Nephron progenitor cell (in vitro differentiated cells): ENCODE measurements at regions not wholly inside any gene's neighbourhood (a gene's known extent, or its start where the extent isn't known, plus 50 kb on each side); places are given as distances from the start of the nearest gene placed in this dataset.

ENCODE experiments used
- DNase-seq: peaks from one replicate; pipeline ENCODE4 v3.0.0; 2021
- H3K27ac Mint-ChIP-seq: 2 replicates; pipeline ENCODE4 v1.8.0; 2021; ENCODE audit warnings: mild to moderate bottlenecking, moderate library complexity, mixed read lengths
- H3K27me3 Mint-ChIP-seq: 2 replicates; pipeline ENCODE4 v1.8.0; 2021; ENCODE audit warnings: mild to moderate bottlenecking, low read depth, mixed read lengths; ENCODE audit not compliant: poor library complexity
- H3K36me3 Mint-ChIP-seq: 2 replicates; pipeline ENCODE4 v1.8.0; 2021; ENCODE audit warnings: low read depth, mixed read lengths
- H3K4me1 Mint-ChIP-seq: 2 replicates; pipeline ENCODE4 v1.8.0; 2021; ENCODE audit warnings: mixed read lengths
- H3K4me3 Mint-ChIP-seq: 2 replicates; pipeline ENCODE4 v1.8.0; 2021; ENCODE audit warnings: mild to moderate bottlenecking, moderate library complexity, mixed read lengths
- H3K9me3 Mint-ChIP-seq: 2 replicates; pipeline ENCODE4 v1.8.0; 2021; ENCODE audit warnings: mild to moderate bottlenecking, moderate library complexity, mixed read lengths
- CTCF ChIP-seq: fragments of 200-600 bp; sonication (generic); IDR thresholded peaks from 2 replicates; pipeline ENCODE4 v1.5.0; 2021; ENCODE audit warnings: antibody characterized with exemption

GRCh38 chr21:35119501-35120047, 70.5 kb upstream of the RUNX1 start:
- peak; percentile 22 for DNase-seq
- Mint-ChIP-seq H3K4me3 (no peak overlapping the region), H3K27ac (no peak overlapping the region), H3K9me3 (peaks cover 27% of the 10 kb centered on the region), H3K36me3 (peaks cover 5% of the 10 kb centered on the region), H3K27me3 (peaks cover 37% of the 10 kb centered on the region), H3K4me1 (peaks cover 28% of the 10 kb centered on the region)
- TF ChIP-seq CTCF = no peak

- no peak for DNase-seq
- peaks cover 4% of the 10 kb centered on the region for H3K9me3 Mint-ChIP-seq
- no peak overlapping the region for H3K4me3 Mint-ChIP-seq
- peaks cover 28% of the 10 kb centered on the region for H3K4me1 Mint-ChIP-seq
- H3K27me3 Mint-ChIP-seq = peaks cover 37% of the 10 kb centered on the region
- no peak for TF ChIP-seq CTCF
- H3K27ac Mint-ChIP-seq = no peak overlapping the region
- no peaks in the 10 kb centered on the region for H3K36me3 Mint-ChIP-seq
Observed at GRCh38 chr21:35116777-35117176, 67.7 kb upstream of the RUNX1 start.

GRCh38 chr21:35113064-35113463, 64.0 kb upstream of the RUNX1 start:
- peaks cover 29% of the 10 kb centered on the region for H3K27me3 Mint-ChIP-seq
- no peak for DNase-seq
- no peaks in the 10 kb centered on the region for H3K36me3 Mint-ChIP-seq
- H3K9me3 Mint-ChIP-seq = no peaks in the 10 kb centered on the region
- no peak overlapping the region for H3K27ac Mint-ChIP-seq
- TF ChIP-seq CTCF = no peak
- H3K4me1 Mint-ChIP-seq = no peaks in the 10 kb centered on the region
- no peak overlapping the region for H3K4me3 Mint-ChIP-seq

DNA sequence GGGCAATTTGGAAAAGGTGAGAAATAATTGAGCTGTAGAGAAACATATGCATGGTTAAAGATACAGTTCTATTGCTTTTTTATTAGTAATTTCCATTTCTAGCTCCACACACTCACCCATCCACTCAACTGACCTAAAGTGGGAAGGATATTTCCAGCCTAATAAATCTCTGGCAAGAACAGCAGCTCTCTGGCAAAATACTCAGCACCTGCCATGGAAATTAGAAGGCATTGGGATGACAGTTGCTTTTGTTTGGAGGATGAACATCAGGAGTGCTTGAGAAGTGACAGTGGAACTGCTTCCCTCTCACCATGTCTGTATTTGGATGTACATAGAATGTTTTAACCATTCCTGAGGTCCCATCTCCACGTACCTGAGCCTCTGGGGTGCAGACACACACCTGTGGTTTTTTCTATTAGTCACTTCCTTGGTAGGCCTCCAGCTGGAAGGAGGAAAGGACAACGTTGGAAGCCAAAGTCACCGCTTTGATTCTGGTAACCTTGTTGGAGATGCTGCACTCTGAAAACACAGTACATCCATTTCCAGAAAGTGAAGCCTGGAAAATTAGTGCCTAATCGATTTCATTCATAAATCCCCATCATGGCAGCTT, 62.3 kb upstream of the RUNX1 start:
- peaks cover 20% of the 10 kb centered on the region for H3K27me3 Mint-ChIP-seq
- H3K4me1 Mint-ChIP-seq = no peaks in the 10 kb centered on the region
- H3K4me3 Mint-ChIP-seq = no peak overlapping the region
- no peaks in the 10 kb centered on the region for H3K36me3 Mint-ChIP-seq
- DNase-seq = no peak
- H3K27ac Mint-ChIP-seq = no peak overlapping the region
- H3K9me3 Mint-ChIP-seq = no peaks in the 10 kb centered on the region
- no peak for TF ChIP-seq CTCF

DNA sequence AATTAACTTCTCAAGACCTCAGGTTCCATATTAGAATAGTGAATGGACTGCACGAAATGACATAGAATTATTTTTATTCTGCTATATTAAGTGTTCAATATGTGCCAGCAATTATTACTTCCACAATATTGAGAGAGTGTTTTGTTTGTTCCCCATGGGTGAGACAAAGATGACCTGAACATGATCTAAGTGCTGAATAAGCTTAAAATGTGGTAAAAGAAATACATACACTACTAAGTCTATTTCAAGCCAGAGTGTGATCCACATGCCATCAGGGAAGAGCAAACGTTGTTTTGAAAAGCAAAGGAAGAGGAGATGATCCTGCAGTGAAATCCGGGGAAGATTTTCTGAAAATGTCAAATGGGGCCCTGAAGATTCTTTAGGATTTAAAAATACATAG, 59.8 kb upstream of the RUNX1 start:
- H3K4me1 Mint-ChIP-seq = peaks cover 5% of the 10 kb centered on the region
- no peaks in the 10 kb centered on the region for H3K9me3 Mint-ChIP-seq
- TF ChIP-seq CTCF = no peak
- H3K36me3 Mint-ChIP-seq = no peaks in the 10 kb centered on the region
- no peak for DNase-seq
- H3K4me3 Mint-ChIP-seq = no peak overlapping the region
- H3K27me3 Mint-ChIP-seq = peaks cover 16% of the 10 kb centered on the region
- no peak overlapping the region for H3K27ac Mint-ChIP-seq

- Mint-ChIP-seq H3K36me3 (no peaks in the 10 kb centered on the region), H3K9me3 (no peaks in the 10 kb centered on the region), H3K27me3 (peaks cover 8% of the 10 kb centered on the region), H3K27ac (no peak overlapping the region), H3K4me1 (peaks cover 5% of the 10 kb centered on the region), H3K4me3 (no peak overlapping the region)
- no peak for TF ChIP-seq CTCF
- no peak for DNase-seq
Observed at GRCh38 chr21:35107520-35107919, 58.4 kb upstream of the RUNX1 start.
